Activated CD4-positive, alpha-beta T cell treated with anti-CD3 and anti-CD28 coated beads, Interleukin-2, amount 10 ng/mL, durations not matched to agents 7 days and 5 days (primary cell): ENCODE measurements at regions not wholly inside any gene's neighbourhood (a gene's known extent, or its start where the extent isn't known, plus 50 kb on each side); places are given as distances from the start of the nearest gene placed in this dataset.
A peak's percentile ranks its signal among the peaks of the same experiment; 100 is the strongest.

Source experiments
- CTCF ChIA-PET: fragments of 350-600 bp; sonication (Branson Sonifier 250); formaldehyde crosslinking; loops from one replicate; lab custom pipeline; 2021; ENCODE audit warnings: antibody characterized with exemption; lab: Charles Lee
- POLR2A ChIA-PET: fragments of 350-600 bp; sonication (Branson Sonifier 250); formaldehyde crosslinking; loops from one replicate; lab custom pipeline; 2021; ENCODE audit warnings: antibody characterized with exemption; lab: Charles Lee
- DNase-seq: peaks from one replicate; pipeline ENCODE4 v3.0.0-alpha.2; 2020
- H3K27ac Mint-ChIP-seq: one replicate; pipeline ENCODE4 v1.8.0; 2021; ENCODE audit warnings: mild to moderate bottlenecking, moderate library complexity, mixed read lengths
- H3K27me3 Mint-ChIP-seq: one replicate; pipeline ENCODE4 v1.8.0; 2021; ENCODE audit warnings: mixed read lengths
- H3K36me3 Mint-ChIP-seq: one replicate; pipeline ENCODE4 v1.8.0; 2021; ENCODE audit warnings: low read depth, mixed read lengths
- H3K4me1 Mint-ChIP-seq: one replicate; pipeline ENCODE4 v1.8.0; 2021; ENCODE audit warnings: mixed read lengths
- H3K4me3 Mint-ChIP-seq: one replicate; pipeline ENCODE4 v1.8.0; 2021; ENCODE audit warnings: mild to moderate bottlenecking, moderate library complexity, mixed read lengths
- H3K9me3 Mint-ChIP-seq: one replicate; pipeline ENCODE4 v1.8.0; 2021; ENCODE audit warnings: mixed read lengths

- Mint-ChIP-seq H3K27me3 (no peaks in the 10 kb centered on the region), H3K4me1 (peaks cover 25% of the 10 kb centered on the region), H3K36me3 (peaks cover 9% of the 10 kb centered on the region), H3K4me3 (no peak overlapping the region), H3K9me3 (peaks cover 10% of the 10 kb centered on the region), H3K27ac (peak overlapping the region; percentile 13)
- ChIA-PET CTCF (no interaction called here), POLR2A (no interaction called here)
- peak; percentile 12 for DNase-seq
Measured at GRCh38 chr21:34192646-34193285, 119.4 kb downstream of the MRPS6 start.

DNA sequence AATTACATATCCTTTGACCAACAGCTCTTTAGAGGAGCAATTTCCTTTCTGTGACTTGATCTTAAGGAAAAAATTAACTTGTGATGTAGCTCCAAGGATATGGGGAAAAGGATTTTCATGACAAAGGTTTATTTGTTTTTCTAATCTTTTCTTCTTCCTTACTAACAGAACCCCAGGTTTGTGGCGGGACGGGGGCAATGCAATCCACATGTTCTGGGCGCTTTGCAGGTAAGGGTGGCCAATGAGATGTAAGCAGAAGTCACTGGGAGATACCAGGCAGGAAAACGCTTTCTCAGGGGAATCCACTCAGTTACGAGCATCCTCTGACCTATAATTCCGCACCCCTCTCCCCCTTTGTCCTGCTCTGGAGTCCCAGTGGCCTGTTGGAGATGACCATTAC, 122.0 kb downstream of the MRPS6 start:
- no peaks in the 10 kb centered on the region for H3K27me3 Mint-ChIP-seq
- ChIA-PET CTCF (interaction anchor here (1.2 kb wide), 1 partner anchor 271 kb away, joined by 3 read pairs; no protein-coding TSS in a partner anchor), POLR2A (no interaction called here)
- H3K27ac Mint-ChIP-seq, result no peak overlapping the region
- peaks cover 2% of the 10 kb centered on the region for H3K36me3 Mint-ChIP-seq
- H3K4me3 Mint-ChIP-seq, result no peak overlapping the region
- H3K4me1 Mint-ChIP-seq, result peaks cover 41% of the 10 kb centered on the region
- DNase-seq, result no peak
- H3K9me3 Mint-ChIP-seq, result peaks cover 6% of the 10 kb centered on the region

DNA sequence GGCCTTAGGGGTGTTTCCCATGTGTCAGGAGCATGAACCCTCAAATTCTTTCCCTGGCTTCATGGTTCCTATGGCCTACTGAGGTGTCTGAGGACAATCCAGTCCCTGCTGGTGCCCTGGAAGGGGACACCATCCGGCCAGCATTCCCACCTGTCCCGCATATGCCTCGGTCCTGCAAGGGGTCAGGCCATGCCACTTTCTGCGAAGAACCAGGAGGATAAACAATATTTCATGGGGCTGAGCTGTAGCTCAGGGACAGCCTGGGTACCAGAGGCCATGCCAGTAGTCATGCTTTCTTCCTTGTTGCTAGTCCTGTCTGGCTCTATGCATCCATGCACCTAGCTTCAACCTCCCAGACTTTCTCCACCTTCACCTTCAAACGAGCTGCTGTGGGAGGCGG, 123.6 kb downstream of the MRPS6 start:
- Mint-ChIP-seq H3K9me3 (peaks cover 4% of the 10 kb centered on the region), H3K27me3 (no peaks in the 10 kb centered on the region), H3K4me3 (no peak overlapping the region), H3K27ac (no peak overlapping the region), H3K36me3 (peaks cover 2% of the 10 kb centered on the region), H3K4me1 (peaks cover 49% of the 10 kb centered on the region)
- CTCF ChIA-PET, result no interaction called here
- POLR2A ChIA-PET, result no interaction called here
- DNase-seq, result no peak

GRCh38 chr21:34197561-34197960, 124.2 kb downstream of the MRPS6 start:
- H3K27me3 Mint-ChIP-seq, result no peaks in the 10 kb centered on the region
- H3K27ac Mint-ChIP-seq, result no peak overlapping the region
- H3K36me3 Mint-ChIP-seq, result peaks cover 2% of the 10 kb centered on the region
- H3K9me3 Mint-ChIP-seq, result peaks cover 4% of the 10 kb centered on the region
- POLR2A ChIA-PET, result no interaction called here
- H3K4me1 Mint-ChIP-seq, result peaks cover 53% of the 10 kb centered on the region
- no peak overlapping the region for H3K4me3 Mint-ChIP-seq
- no peak for DNase-seq
- CTCF ChIA-PET, result interaction anchor here (0.7 kb wide), 1 partner anchor 40 kb away, joined by 3 read pairs; no protein-coding TSS in a partner anchor

DNA sequence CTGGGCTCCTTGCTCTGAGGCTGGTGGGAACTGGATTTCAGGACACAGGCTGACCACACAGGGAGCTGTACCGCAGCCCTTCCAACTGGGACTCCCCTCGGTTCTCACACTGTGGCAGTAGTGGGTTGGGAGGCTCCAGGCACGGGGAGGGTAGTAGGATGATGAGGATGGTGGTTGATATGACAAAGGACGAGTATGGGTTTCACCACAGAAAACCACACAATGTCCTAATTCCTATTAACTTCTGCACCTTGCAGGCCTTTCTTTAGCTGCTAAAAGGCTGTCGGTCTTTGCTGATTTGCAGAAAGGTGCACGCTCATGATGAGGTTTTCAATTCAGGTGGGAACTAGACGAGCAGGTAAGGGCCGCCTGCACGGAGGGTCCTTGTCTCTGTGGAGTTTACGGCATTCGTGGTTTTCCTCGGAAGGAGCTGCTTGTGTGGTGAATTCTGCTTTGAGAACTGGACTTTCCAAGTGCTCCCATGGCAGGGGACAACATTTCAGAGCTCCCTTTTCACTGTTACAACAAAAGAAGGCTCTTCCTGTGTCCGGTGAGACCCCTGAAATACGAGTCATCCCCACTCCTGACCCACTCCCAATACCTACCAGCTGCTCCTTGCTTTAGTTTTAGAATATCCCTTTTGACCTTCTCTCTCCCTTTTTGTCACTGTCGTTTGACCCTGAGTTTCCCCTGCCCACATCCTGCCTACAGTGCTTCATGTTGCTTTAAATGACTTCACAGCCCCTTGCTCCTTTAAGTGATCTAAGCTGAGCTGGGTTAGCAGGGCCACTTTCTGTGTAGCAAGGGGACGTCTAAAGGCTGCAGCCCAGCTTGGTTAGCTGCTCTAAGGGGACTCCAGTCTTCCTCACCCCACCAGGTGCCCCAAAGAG, 125.1 kb downstream of the MRPS6 start:
- no peaks in the 10 kb centered on the region for H3K27me3 Mint-ChIP-seq
- peaks cover 51% of the 10 kb centered on the region for H3K4me1 Mint-ChIP-seq
- peak; percentile 61 for DNase-seq
- no peaks in the 10 kb centered on the region for H3K36me3 Mint-ChIP-seq
- no peak overlapping the region for H3K4me3 Mint-ChIP-seq
- peak overlapping the region; percentile 86 for H3K27ac Mint-ChIP-seq
- H3K9me3 Mint-ChIP-seq, result peaks cover 4% of the 10 kb centered on the region
- ChIA-PET POLR2A (interaction anchor here (0.6 kb wide), 1 partner anchor 124 kb away, joined by 3 read pairs; no protein-coding TSS in a partner anchor), CTCF (interaction anchor here (0.5 to 2.2 kb wide), 16 partner anchors 11 to 1084 kb away, joined by 3 to 10 read pairs (median 4); no protein-coding TSS in a partner anchor)

GRCh38 chr21:34199121-34199910, 125.9 kb downstream of the MRPS6 start:
- CTCF ChIA-PET, result interaction anchor here (0.5 to 2.2 kb wide), 16 partner anchors 10 to 1083 kb away, joined by 3 to 10 read pairs (median 4); no protein-coding TSS in a partner anchor
- H3K36me3 Mint-ChIP-seq, result no peaks in the 10 kb centered on the region
- DNase-seq, result no peak
- peaks cover 51% of the 10 kb centered on the region for H3K4me1 Mint-ChIP-seq
- peak overlapping the region; percentile 86 for H3K27ac Mint-ChIP-seq
- POLR2A ChIA-PET, result interaction anchor here (0.6 kb wide), 1 partner anchor 73 kb away, joined by 4 read pairs; no protein-coding TSS in a partner anchor
- H3K4me3 Mint-ChIP-seq, result no peak overlapping the region
- no peaks in the 10 kb centered on the region for H3K9me3 Mint-ChIP-seq
- H3K27me3 Mint-ChIP-seq, result no peaks in the 10 kb centered on the region

- DNase-seq, result no peak
- Mint-ChIP-seq H3K27me3 (no peaks in the 10 kb centered on the region), H3K27ac (no peak overlapping the region), H3K36me3 (no peaks in the 10 kb centered on the region), H3K9me3 (no peaks in the 10 kb centered on the region), H3K4me1 (peaks cover 51% of the 10 kb centered on the region), H3K4me3 (no peak overlapping the region)
- ChIA-PET POLR2A (no interaction called here), CTCF (interaction anchor here (1.1 to 2.2 kb wide), 2 partner anchors 9 to 13 kb away, joined by 4 to 10 read pairs; no protein-coding TSS in a partner anchor)
Measured at GRCh38 chr21:34200288-34200905, 127.0 kb downstream of the MRPS6 start.

- DNase-seq, result no peak
- no peaks in the 10 kb centered on the region for H3K36me3 Mint-ChIP-seq
- ChIA-PET CTCF (interaction anchor here (0.6 to 2.2 kb wide), 7 partner anchors 9 to 480 kb away, joined by 3 to 10 read pairs (median 4); no protein-coding TSS in a partner anchor), POLR2A (interaction anchor here (0.9 kb wide), 1 partner anchor 165 kb away, joined by 3 read pairs; no protein-coding TSS in a partner anchor)
- peak overlapping the region; percentile 62 for H3K4me3 Mint-ChIP-seq
- H3K4me1 Mint-ChIP-seq, result peaks cover 56% of the 10 kb centered on the region
- no peaks in the 10 kb centered on the region for H3K9me3 Mint-ChIP-seq
- no peak overlapping the region for H3K27ac Mint-ChIP-seq
- no peaks in the 10 kb centered on the region for H3K27me3 Mint-ChIP-seq
Measured at GRCh38 chr21:34201001-34201400, 127.6 kb downstream of the MRPS6 start.

GRCh38 chr21:34201481-34201858, 128.1 kb downstream of the MRPS6 start:
- Mint-ChIP-seq H3K27ac (peak overlapping the region; percentile 54), H3K4me1 (peaks cover 60% of the 10 kb centered on the region), H3K36me3 (no peaks in the 10 kb centered on the region), H3K9me3 (no peaks in the 10 kb centered on the region), H3K27me3 (no peaks in the 10 kb centered on the region), H3K4me3 (peak overlapping the region; percentile 62)
- ChIA-PET CTCF (interaction anchor here (0.6 to 1.4 kb wide), 7 partner anchors 10 to 481 kb away, joined by 3 to 8 read pairs (median 4); no protein-coding TSS in a partner anchor), POLR2A (interaction anchor here (0.9 kb wide), 1 partner anchor 164 kb away, joined by 3 read pairs; no protein-coding TSS in a partner anchor)
- no peak for DNase-seq

GRCh38 chr21:34202553-34203372, 129.4 kb downstream of the MRPS6 start:
- no peaks in the 10 kb centered on the region for H3K36me3 Mint-ChIP-seq
- POLR2A ChIA-PET, result no interaction called here
- no peak overlapping the region for H3K27ac Mint-ChIP-seq
- no peaks in the 10 kb centered on the region for H3K9me3 Mint-ChIP-seq
- peaks cover 58% of the 10 kb centered on the region for H3K4me1 Mint-ChIP-seq
- CTCF ChIA-PET, result interaction anchor here (0.6 to 1.4 kb wide), 5 partner anchors 12 to 512 kb away, joined by 3 to 5 read pairs (median 3); no protein-coding TSS in a partner anchor
- H3K27me3 Mint-ChIP-seq, result no peaks in the 10 kb centered on the region
- H3K4me3 Mint-ChIP-seq, result no peak overlapping the region
- no peak for DNase-seq

DNA sequence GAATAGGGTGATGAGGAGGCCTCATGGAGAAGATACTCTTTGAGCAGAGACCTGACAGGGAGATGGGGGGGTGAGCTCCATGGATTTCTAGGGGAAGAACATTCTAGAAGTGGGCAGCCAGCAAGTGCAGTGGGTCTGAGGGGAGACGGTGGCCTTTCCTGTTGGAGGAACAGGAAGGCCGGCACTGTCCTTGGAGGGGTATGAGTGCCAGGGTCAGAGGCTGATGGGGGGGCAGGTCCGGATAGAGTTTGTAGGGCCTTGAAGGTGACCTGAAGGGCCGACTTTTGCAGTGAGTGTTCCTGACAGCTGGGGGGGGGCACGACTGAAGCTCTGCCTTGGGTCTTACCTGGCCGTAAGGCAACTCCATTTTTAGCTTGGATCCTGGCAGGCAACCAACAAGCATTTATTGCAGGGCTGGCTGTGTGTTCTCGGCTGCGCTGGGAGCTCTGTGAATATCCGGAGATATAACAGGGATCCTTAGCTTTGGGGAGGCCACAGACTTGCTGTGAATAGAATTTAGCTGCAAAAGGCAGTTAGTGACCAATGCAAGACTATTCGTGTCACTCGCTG, 130.6 kb downstream of the MRPS6 start:
- H3K36me3 Mint-ChIP-seq, result peaks cover 2% of the 10 kb centered on the region
- ChIA-PET POLR2A (no interaction called here), CTCF (interaction anchor here (0.6 to 2.0 kb wide), 5 partner anchors 15 to 435 kb away, joined by 3 to 6 read pairs (median 5); partner anchors contain the start of genes MRPS6 and SLC5A3)
- peaks cover 46% of the 10 kb centered on the region for H3K4me1 Mint-ChIP-seq
- H3K9me3 Mint-ChIP-seq, result peaks cover 2% of the 10 kb centered on the region
- H3K4me3 Mint-ChIP-seq, result no peak overlapping the region
- peaks cover 2% of the 10 kb centered on the region for H3K27me3 Mint-ChIP-seq
- no peak for DNase-seq
- no peak overlapping the region for H3K27ac Mint-ChIP-seq
